ENCODE measurements at regions not wholly inside any gene's neighbourhood (a gene's known extent, or its start where the extent isn't known, plus 50 kb on each side); places are given as distances from the start of the nearest gene placed in this dataset.

GRCh38 chr6:23929201-23929600, 196.8 kb upstream of the NRSN1 start:
- H3K4me3 ChIP-seq = no peak overlapping the region

GRCh38 chr6:23940466-23940865, 185.5 kb upstream of the NRSN1 start:
- Histone ChIP-seq H3K4me1 (no peaks in the 10 kb centered on the region), H3K27me3 (no peaks in the 10 kb centered on the region), H3K27ac (no peak overlapping the region), H3K36me3 (no peaks in the 10 kb centered on the region), H3K4me3 (no peak overlapping the region), H3K9me3 (peaks cover 0 to 2% (median 0%) of the 10 kb centered on the region in 12 donors)
- TF ChIP-seq POLR2A (IDR thresholded peaks at IDR 0.05) = no peak
- TF ChIP-seq CTCF (IDR thresholded peaks at IDR 0.05) = no peak
- intact Hi-C loops (cut with DNase I) = no loop called here
- DNase-seq = no peak
- no peak for ATAC-seq

More at GRCh38 chr6:23929201-23929600, 196.8 kb upstream of the NRSN1 start:
- H3K4me1 ChIP-seq = no peaks in the 10 kb centered on the region
- H3K27me3 ChIP-seq = no peaks in the 10 kb centered on the region
- no peak for TF ChIP-seq POLR2A (IDR thresholded peaks at IDR 0.05)
- TF ChIP-seq CTCF (IDR thresholded peaks at IDR 0.05) = no peak
- ATAC-seq = no peak
- H3K36me3 ChIP-seq = no peaks in the 10 kb centered on the region
- 50 to 60% (median 54%) methylated on average over 3 of the region's 3 CpGs for WGBS, 4 donors
- H3K9me3 ChIP-seq = peaks cover 0 to 15% (median 7%) of the 10 kb centered on the region in 12 donors
- DNase-seq = no peak
- H3K27ac ChIP-seq = no peak overlapping the region
- intact Hi-C loops (cut with DNase I) = no loop called here

- Histone ChIP-seq H3K4me1 (no peaks in the 10 kb centered on the region), H3K9me3 (no peaks in the 10 kb centered on the region), H3K4me3 (no peak overlapping the region), H3K36me3 (no peaks in the 10 kb centered on the region), H3K27me3 (no peaks in the 10 kb centered on the region), H3K27ac (no peak overlapping the region)
- 65 to 84% (median 73%) methylated on average over 2 of the region's 2 CpGs for WGBS, 4 donors
- ATAC-seq = no peak
- no peak for TF ChIP-seq CTCF (IDR thresholded peaks at IDR 0.05)
- no peak for TF ChIP-seq POLR2A (IDR thresholded peaks at IDR 0.05)
- no peak for DNase-seq
- intact Hi-C loops (cut with DNase I) = no loop called here
Observed at GRCh38 chr6:23951691-23952090, 174.3 kb upstream of the NRSN1 start.

GRCh38 chr6:23952245-23952644, 173.8 kb upstream of the NRSN1 start:
- no peaks in the 10 kb centered on the region for H3K4me1 ChIP-seq
- H3K27ac ChIP-seq = no peak overlapping the region
- no peaks in the 10 kb centered on the region for H3K36me3 ChIP-seq
- H3K9me3 ChIP-seq = no peaks in the 10 kb centered on the region
- WGBS, 4 donors = 69 to 79% (median 71%) methylated on average over 3 of the region's 3 CpGs
- intact Hi-C loops (cut with DNase I) = no loop called here
- no peaks in the 10 kb centered on the region for H3K27me3 ChIP-seq
- no peak for TF ChIP-seq POLR2A (IDR thresholded peaks at IDR 0.05)
- no peak for TF ChIP-seq CTCF (IDR thresholded peaks at IDR 0.05)
- no peak for DNase-seq
- ATAC-seq = no peak
- no peak overlapping the region for H3K4me3 ChIP-seq
